DND-41 (cell line): ENCODE measurements at regions not wholly inside any gene's neighbourhood (a gene's known extent, or its start where the extent isn't known, plus 50 kb on each side); places are given as distances from the start of the nearest gene placed in this dataset.
A peak's percentile ranks its signal among the peaks of the same experiment; 100 is the strongest.

Experiments
- ATAC-seq: fragments of 200-7000 bp; cut with Tn5 transposase; 3 replicates; pipeline ENCODE4 v1.9.1; 2021; ENCODE audit warnings: low read depth; ENCODE audit not compliant: insufficient read depth
- DNase-seq: peaks from one replicate; pipeline ENCODE4 v3.0.0-alpha.2; 2020
- H2AFZ ChIP-seq: 2 replicates; pipeline ENCODE4 v1.6.0; 2012; ENCODE audit warnings: low read depth, low read length
- H3K27ac ChIP-seq: 2 replicates; pipeline ENCODE4 v1.5.1; 2012; ENCODE audit warnings: low read length, inconsistent platforms
- H3K27me3 ChIP-seq: fragments of 200-600 bp; sonication (generic); 2 replicates; pipeline ENCODE4 v1.6.0; 2012; ENCODE audit warnings: low read length, mild to moderate bottlenecking, inconsistent platforms; ENCODE audit not compliant: insufficient read depth, poor library complexity
- H3K36me3 ChIP-seq: 2 replicates; pipeline ENCODE4 v1.5.1; 2012; ENCODE audit warnings: low read length, inconsistent platforms; ENCODE audit not compliant: insufficient read depth
- H3K4me1 ChIP-seq: 2 replicates; pipeline ENCODE4 v1.5.1; 2012; ENCODE audit warnings: mild to moderate bottlenecking, low read length; ENCODE audit not compliant: insufficient read depth
- H3K4me2 ChIP-seq: 2 replicates; pipeline ENCODE4 v1.6.0; 2012; ENCODE audit warnings: mild to moderate bottlenecking, moderate library complexity, low read length, inconsistent platforms; ENCODE audit not compliant: insufficient read depth
- H3K4me3 ChIP-seq, 2 experiments: fragments of 200-600 bp in 1 of 2; shearing (Covaris generic) in 1 of 2; 2 replicates each; pipeline ENCODE4 v1.5.1; 2012 to 2016; ENCODE audit warnings: inconsistent platforms in 2 of 2, low read length in 2 of 2, mild to moderate bottlenecking in 2 of 2, low read depth in 1 of 2, moderate library complexity in 1 of 2
- H3K79me2 ChIP-seq: 2 replicates; pipeline ENCODE4 v1.6.0; 2012; ENCODE audit warnings: low read length, inconsistent platforms; ENCODE audit not compliant: insufficient read depth
- H3K9ac ChIP-seq: 2 replicates; pipeline ENCODE4 v1.6.0; 2012; ENCODE audit warnings: low read depth, mild to moderate bottlenecking, inconsistent platforms, low read length, moderate library complexity
- H3K9me3 ChIP-seq: 2 replicates; pipeline ENCODE4 v1.5.1; 2012; ENCODE audit warnings: low read length, moderate library complexity, mild to moderate bottlenecking, inconsistent platforms; ENCODE audit not compliant: insufficient read depth, severe bottlenecking
- H4K20me1 ChIP-seq: 2 replicates; pipeline ENCODE4 v1.6.0; 2012; ENCODE audit warnings: low read length; ENCODE audit not compliant: insufficient read depth
- CTCF ChIP-seq: IDR thresholded peaks from 2 replicates; pipeline ENCODE4 v1.5.1; 2012; ENCODE audit warnings: borderline replicate concordance, low read length, moderate library complexity, mild to moderate bottlenecking; ENCODE audit not compliant: poor library complexity, severe bottlenecking; ENCODE audit errors: extremely low read depth
- EZH2 ChIP-seq: IDR thresholded peaks from 3 replicates; pipeline ENCODE4 v1.6.1; 2012; ENCODE audit warnings: borderline replicate concordance, low read depth, mild to moderate bottlenecking, moderate library complexity, low read length, inconsistent platforms; ENCODE audit not compliant: severe bottlenecking

GRCh38 chr3:72659596-72659995 is 188.6 kb downstream of the SHQ1 start:
- TF ChIP-seq CTCF, result no peak
- TF ChIP-seq EZH2, result no peak
- Histone ChIP-seq H3K36me3 (no peaks in the 10 kb centered on the region), H3K4me2 (no peak overlapping the region), H3K9ac (no peak overlapping the region), H2AFZ (no peak overlapping the region), H3K4me3 (no peak overlapping the region), H3K27me3 (no peaks in the 10 kb centered on the region), H4K20me1 (no peaks in the 10 kb centered on the region), H3K27ac (no peak overlapping the region), H3K79me2 (no peaks in the 10 kb centered on the region), H3K9me3 (no peaks in the 10 kb centered on the region), H3K4me1 (peaks cover 12% of the 10 kb centered on the region)
- DNase-seq (no peak), ATAC-seq (no peak)

- H3K4me1 ChIP-seq, result peaks cover 12% of the 10 kb centered on the region
- H3K79me2 ChIP-seq, result no peaks in the 10 kb centered on the region
- TF ChIP-seq EZH2, result no peak
- TF ChIP-seq CTCF, result no peak
- ATAC-seq, result no peak
- H3K27me3 ChIP-seq, result no peaks in the 10 kb centered on the region
- no peaks in the 10 kb centered on the region for H3K9me3 ChIP-seq
- no peak overlapping the region for H2AFZ ChIP-seq
- H3K36me3 ChIP-seq, result no peaks in the 10 kb centered on the region
- no peaks in the 10 kb centered on the region for H4K20me1 ChIP-seq
- H3K27ac ChIP-seq, result no peak overlapping the region
- no peak overlapping the region for H3K9ac ChIP-seq
- no peak overlapping the region for H3K4me2 ChIP-seq
- no peak for DNase-seq
- no peak overlapping the region for H3K4me3 ChIP-seq
These were observed 189.1 kb downstream of the SHQ1 start for GRCh38 chr3:72659188-72659587.

- no peak overlapping the region for H3K4me2 ChIP-seq
- H3K9ac ChIP-seq, result no peak overlapping the region
- no peaks in the 10 kb centered on the region for H3K27me3 ChIP-seq
- no peaks in the 10 kb centered on the region for H3K9me3 ChIP-seq
- no peak overlapping the region for H2AFZ ChIP-seq
- H4K20me1 ChIP-seq, result no peaks in the 10 kb centered on the region
- ATAC-seq (no peak), DNase-seq (no peak)
- H3K4me3 ChIP-seq, result no peak overlapping the region
- no peak for TF ChIP-seq CTCF
- H3K27ac ChIP-seq, result no peak overlapping the region
- peaks cover 12% of the 10 kb centered on the region for H3K4me1 ChIP-seq
- H3K36me3 ChIP-seq, result no peaks in the 10 kb centered on the region
- H3K79me2 ChIP-seq, result no peaks in the 10 kb centered on the region
These were observed 189.7 kb downstream of the SHQ1 start for GRCh38 chr3:72658466-72659100.

GRCh38 chr3:72657666-72658065 is 190.6 kb downstream of the SHQ1 start:
- H3K4me2 ChIP-seq, result no peak overlapping the region
- no peak overlapping the region for H3K27ac ChIP-seq
- no peaks in the 10 kb centered on the region for H3K27me3 ChIP-seq
- peaks cover 12% of the 10 kb centered on the region for H3K4me1 ChIP-seq
- peak; percentile 99 for ATAC-seq
- no peak overlapping the region for H3K9ac ChIP-seq
- H2AFZ ChIP-seq, result no peak overlapping the region
- no peak for TF ChIP-seq EZH2
- peak; percentile 39 for TF ChIP-seq CTCF
- H3K4me3 ChIP-seq, result no peak overlapping the region
- no peaks in the 10 kb centered on the region for H3K36me3 ChIP-seq
- H4K20me1 ChIP-seq, result no peaks in the 10 kb centered on the region
- DNase-seq, result peak; percentile 80
- H3K9me3 ChIP-seq, result no peaks in the 10 kb centered on the region
- H3K79me2 ChIP-seq, result no peaks in the 10 kb centered on the region
